Stimulated activated CD8-positive, alpha-beta memory T cell treated with anti-CD3 and anti-CD28 coated beads, Interleukin-2, amount 100 ng/mL, for 1 hour (primary cell): ENCODE measurements at regions not wholly inside any gene's neighbourhood (a gene's known extent, or its start where the extent isn't known, plus 50 kb on each side); places are given as distances from the start of the nearest gene placed in this dataset.
"Not testable (repeated sequence)": the region's sequence is repeated elsewhere in the genome, so short reads cannot be mapped to it uniquely, and the experiment has no call there.

Experiments used
- DNase-seq, 2 donors: peaks; one replicate each; pipeline ENCODE4 v3.0.0-alpha.2; 2020; ENCODE audit warnings: low read depth in 2 of 2

- no peak for DNase-seq
Observed at GRCh38 chr2:125216321-125216720, 1191.2 kb downstream of the CNTNAP5 start.

- DNase-seq: no peak
Observed at GRCh38 chr2:125224188-125224587, 1199.1 kb downstream of the CNTNAP5 start.

DNA sequence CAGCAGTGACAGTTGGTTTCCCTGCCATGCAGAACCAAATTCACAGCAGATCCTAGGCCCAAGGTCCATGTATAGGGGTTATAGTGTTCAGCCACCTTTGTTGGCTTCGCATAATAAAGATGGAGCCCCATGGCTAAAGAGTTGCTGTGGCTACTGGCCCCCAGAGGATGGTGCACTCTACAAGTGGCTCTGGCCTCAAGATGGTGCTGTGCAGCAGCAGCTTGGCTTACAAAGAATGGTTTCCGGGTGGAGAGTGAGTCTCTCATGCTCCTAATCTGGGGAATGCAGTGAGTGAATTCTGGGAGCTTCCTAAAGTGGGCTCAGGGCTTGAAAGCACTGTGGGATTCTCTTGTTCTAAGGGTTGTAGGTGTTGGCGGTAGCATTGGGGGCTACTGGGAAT lies 1199.7 kb downstream of the CNTNAP5 start:
- DNase-seq: no peak

DNA sequence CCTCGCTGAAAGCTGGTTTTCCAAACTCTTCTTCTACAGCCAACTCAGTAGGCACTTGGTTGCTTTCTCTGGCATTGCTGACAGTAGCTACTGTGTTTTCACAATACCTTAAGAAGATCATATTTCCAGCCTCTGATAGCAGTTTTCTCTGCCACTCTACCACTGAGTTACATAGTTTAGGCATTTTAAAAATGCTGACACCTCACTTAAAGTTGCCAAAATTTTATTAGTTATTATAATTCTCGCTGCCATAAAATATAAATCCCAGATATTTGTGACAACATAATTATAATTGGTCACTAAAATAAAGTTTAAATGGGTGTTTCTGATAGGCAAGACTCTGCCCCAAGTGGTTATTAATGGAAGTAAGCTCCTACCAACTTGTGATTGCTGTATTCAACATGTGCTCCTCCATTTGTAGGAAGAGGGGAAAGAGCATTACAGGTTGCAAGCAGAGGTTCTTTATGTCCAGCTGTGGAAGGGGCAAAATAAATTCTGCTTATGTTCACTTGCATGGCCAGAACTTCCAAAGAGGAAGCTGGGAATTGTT lies 1202.8 kb downstream of the CNTNAP5 start:
- no peak for DNase-seq

GRCh38 chr2:125240870-125241269 lies 1215.8 kb downstream of the CNTNAP5 start:
- no peak for DNase-seq

- DNase-seq: no peak
Observed at GRCh38 chr2:125243074-125243473, 1218.0 kb downstream of the CNTNAP5 start.

- no peak for DNase-seq
Observed at GRCh38 chr2:125254010-125254409, 1228.9 kb downstream of the CNTNAP5 start.

DNA sequence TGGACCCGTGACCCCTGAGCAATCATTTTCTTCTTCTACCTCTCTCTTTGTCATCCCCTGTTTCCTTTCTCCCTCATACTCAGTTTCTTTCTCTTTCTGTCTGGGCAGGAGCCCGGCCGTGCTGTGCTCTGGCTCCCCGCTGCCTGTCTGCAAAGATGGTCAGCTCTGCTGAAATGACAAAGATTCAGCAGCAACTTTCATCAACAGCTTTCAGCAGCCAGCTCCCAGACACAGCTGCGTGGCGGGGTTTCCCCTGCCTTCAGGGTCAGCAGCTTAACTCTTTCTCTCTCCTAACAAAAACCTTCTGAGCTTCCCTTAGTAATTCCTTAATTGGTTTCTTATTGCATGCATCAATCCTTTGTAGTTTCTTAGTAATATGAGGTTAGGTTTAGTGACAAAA lies 1234.4 kb downstream of the CNTNAP5 start:
- no peak for DNase-seq

DNA sequence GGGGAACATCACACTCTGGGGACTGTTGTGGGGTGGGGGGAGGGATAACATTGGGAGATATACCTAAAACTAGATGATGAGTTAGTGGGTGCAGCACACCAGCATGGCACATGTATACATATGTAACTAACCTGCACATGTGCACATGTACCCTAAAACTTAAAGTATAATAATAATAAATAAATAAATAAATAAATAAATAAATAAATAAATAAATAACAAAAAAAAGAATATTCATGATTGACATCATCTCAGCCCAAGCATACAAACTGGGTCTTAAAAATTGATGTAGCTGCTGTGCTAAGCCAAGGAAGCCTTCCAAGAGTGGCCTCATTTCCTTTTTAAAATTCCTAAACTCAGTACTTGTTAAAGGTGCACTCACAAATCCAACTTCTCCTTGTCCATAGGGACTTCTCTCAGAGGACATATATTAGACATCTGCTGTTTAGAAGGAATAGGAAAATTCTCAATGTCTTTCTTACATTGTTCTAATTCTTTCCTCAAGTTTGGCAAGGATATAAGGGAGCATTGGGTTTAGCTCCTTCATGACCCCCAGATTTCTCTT lies 1235.4 kb downstream of the CNTNAP5 start:
- DNase-seq: not testable (repeated sequence)

DNA sequence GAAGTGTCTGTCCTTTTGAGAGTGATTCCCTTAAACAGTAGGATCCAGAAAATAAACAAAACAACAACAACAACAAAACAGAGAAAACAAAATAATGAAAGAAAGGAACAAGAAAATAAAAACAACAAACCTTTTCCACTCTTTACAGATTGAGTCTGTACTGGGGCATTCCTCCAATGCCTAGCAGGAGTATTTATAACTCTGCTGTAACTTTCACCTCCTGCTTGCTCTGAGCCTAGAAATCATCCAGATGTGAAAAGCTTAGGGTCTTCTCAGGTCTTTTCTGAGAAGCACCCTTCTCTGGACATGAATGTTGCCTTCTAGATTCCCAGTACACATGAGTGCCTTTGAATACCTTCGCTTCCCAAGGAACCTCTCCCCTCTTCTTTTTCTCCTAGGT lies 1239.4 kb downstream of the CNTNAP5 start:
- no peak for DNase-seq

DNA sequence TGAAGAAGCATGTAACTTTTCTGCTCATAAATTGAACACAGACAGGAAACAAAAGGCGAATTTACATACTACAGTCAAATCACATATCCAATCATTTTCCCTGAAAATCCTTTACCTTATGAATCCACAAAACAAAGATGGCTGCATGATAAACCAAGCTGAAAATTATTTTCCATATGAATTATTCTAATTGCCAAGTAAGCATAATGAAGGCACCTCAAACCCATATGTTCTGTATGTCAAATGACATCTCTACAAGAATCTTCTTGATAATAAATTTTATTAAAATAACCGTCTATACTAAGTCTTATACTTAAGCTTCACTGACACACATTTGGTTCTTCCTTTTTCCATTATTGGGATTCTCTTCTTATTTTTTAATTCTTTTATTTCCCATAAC lies 1242.6 kb downstream of the CNTNAP5 start:
- no peak for DNase-seq

- DNase-seq: no peak
Observed at GRCh38 chr2:125272651-125273050, 1247.6 kb downstream of the CNTNAP5 start.

DNA sequence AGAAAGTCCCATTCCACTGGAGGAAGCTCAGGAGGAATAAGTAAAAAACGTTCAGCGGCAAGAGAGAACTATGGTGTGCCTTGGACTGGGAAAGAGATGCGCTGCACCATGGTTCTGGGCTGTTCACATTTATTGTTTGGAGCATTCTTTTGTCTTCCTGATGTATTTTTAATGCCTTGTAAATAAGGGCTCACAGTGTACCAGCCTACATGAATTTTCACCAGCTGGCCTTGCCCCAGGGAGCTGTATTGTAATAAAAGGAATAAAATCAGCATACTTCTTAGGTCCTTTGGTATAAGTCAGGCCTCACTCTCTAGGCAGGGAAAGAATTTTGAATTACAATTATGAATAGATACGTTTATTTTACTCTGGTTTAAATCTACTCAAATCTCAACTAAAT lies 1249.6 kb downstream of the CNTNAP5 start:
- DNase-seq: no peak

DNA sequence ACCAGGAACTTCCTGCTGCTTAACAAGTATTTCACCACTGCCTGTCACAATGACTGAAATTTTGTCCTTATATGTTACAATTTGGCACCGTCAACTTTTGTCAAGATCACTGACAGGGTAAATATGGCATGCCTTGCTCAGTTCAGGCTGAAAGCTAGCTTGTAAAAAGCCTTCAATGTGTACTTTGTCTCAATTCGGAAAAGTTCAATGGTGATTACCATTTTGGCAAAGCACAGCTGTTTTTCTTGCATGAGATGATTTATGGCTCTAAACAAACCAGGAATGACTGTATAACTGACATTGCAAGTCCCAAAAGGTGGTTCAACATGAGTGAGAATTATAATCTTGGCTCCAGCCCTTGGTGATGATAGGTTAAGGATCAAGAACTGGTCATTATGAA lies 1255.2 kb downstream of the CNTNAP5 start:
- DNase-seq: no peak

DNA sequence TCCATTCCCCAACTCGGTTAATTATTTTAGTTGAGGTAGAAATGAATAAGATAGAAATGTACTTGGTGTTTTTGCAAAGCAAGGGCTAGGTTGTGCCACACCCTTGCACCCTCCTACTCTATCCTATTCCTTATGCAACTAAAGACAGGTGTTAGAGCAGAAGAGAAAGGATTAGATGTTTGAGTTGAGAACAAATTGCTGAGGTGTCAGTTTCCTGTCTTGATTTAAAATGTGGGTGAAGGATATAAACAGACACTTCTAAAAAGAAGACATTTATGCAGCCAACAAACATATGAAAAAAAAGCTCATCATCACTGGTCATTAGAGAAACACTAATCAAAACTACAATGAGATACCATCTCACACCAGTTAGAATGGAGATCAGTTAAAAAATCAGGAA lies 1256.2 kb downstream of the CNTNAP5 start:
- no peak for DNase-seq

GRCh38 chr2:125296742-125297141 lies 1271.7 kb downstream of the CNTNAP5 start:
- DNase-seq: no peak

- DNase-seq: no peak
Observed at GRCh38 chr2:125310657-125311364, 1285.7 kb downstream of the CNTNAP5 start.

DNA sequence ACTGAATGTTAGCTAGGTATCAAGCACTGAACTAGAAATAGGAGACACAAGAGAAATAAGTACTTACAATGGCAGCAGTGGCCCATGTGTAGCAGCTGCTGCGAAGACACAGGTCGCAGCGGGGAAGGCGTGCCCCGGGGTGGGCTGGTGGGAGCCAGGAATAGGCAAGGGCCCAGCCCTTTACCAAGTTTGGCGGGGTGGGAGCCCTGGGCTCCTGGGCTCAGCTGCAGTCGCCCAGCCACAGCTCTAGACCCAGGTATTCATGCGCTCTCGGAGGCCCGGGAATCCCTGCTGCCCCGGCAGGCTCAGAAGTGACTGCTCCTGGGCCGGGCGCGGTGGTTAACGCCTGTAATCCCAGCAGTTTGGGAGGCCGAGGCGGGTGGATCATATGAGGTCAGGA lies 1287.3 kb downstream of the CNTNAP5 start:
- no peak for DNase-seq

- DNase-seq: no peak
Observed at GRCh38 chr2:125313806-125314205, 1288.7 kb downstream of the CNTNAP5 start.

- no peak for DNase-seq
Observed at GRCh38 chr2:125318740-125319139, 1293.7 kb downstream of the CNTNAP5 start.

DNA sequence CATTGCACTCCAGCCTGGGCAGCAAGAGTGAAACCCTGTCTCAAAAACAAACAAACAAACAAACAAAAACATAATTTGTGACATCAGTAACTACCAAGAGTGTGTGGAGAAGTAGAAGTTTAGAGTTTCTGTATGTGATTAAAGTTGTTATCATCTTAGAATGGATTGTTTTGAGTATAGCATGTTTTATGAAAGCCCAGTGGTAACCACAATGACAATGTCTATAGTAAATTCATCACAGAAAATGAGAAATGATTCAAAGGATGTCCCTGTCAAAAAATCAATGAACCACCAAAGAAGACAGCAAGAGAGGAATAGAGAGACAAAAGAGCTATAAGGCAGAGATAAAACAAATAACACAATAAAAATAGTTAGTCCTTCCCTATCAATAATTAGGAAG lies 1299.2 kb downstream of the CNTNAP5 start:
- DNase-seq: no peak

GRCh38 chr2:125330133-125330532 lies 1305.0 kb downstream of the CNTNAP5 start:
- no peak for DNase-seq

- no peak for DNase-seq
Observed at GRCh38 chr2:125341353-125341752, 1314.6 kb upstream of the GYPC start.

- DNase-seq: not testable (repeated sequence)
Observed at GRCh38 chr2:125353542-125353941, 1302.4 kb upstream of the GYPC start.
